ENCODE measurements at regions not wholly inside any gene's neighbourhood (a gene's known extent, or its start where the extent isn't known, plus 50 kb on each side); places are given as distances from the start of the nearest gene placed in this dataset.

- no peaks in the 10 kb centered on the region for H3K27me3 ChIP-seq
- H3K9me2 ChIP-seq (replicated peaks; ENCODE audit: insufficient read depth) = no peaks in the 10 kb centered on the region
- no peak for TF ChIP-seq EZH2 (IDR thresholded peaks at IDR 0.05; ENCODE audit: borderline replicate concordance)
- no peak for TF ChIP-seq CTCF (IDR thresholded peaks at IDR 0.05; ENCODE audit: poor library complexity)
- no peak for TF ChIP-seq EZH2phosphoT487 (IDR thresholded peaks at IDR 0.05; ENCODE audit: low read depth, severe bottlenecking, unreplicated experiment)
- no peaks in the 10 kb centered on the region for H3K79me2 ChIP-seq
- no peaks in the 10 kb centered on the region for H3K9me3 ChIP-seq (ENCODE audit: low read depth)
- no peaks in the 10 kb centered on the region for H3K36me3 ChIP-seq (replicated peaks; ENCODE audit: insufficient read depth, low read depth)
- WGBS (ENCODE audit: low lambda C conversion rate, missing lambda C conversion rate) = 83% methylated on average over 1 of the region's 1 CpG
- H4K20me1 ChIP-seq (ENCODE audit: insufficient read depth, poor library complexity, severe bottlenecking) = no peaks in the 10 kb centered on the region
- no peak overlapping the region for H3K27ac ChIP-seq
- H2AFZ ChIP-seq = no peak overlapping the region
- no peak overlapping the region for H3K4me3 ChIP-seq
- H3K4me1 ChIP-seq (ENCODE audit: insufficient read depth) = no peaks in the 10 kb centered on the region
- no peak for DNase-seq (ENCODE audit: low spot score)
- H3K4me2 ChIP-seq = no peak overlapping the region
These were observed 80.3 kb upstream of the GYPC start for GRCh38 chr2:126575631-126576030.

- WGBS (ENCODE audit: low lambda C conversion rate, missing lambda C conversion rate) = 90% methylated on average over 9 of the region's 9 CpGs
- no peak overlapping the region for H3K4me2 ChIP-seq
- no peak overlapping the region for H2AFZ ChIP-seq
- H3K36me3 ChIP-seq (replicated peaks; ENCODE audit: insufficient read depth, low read depth) = no peaks in the 10 kb centered on the region
- TF ChIP-seq CTCF (IDR thresholded peaks at IDR 0.05; ENCODE audit: poor library complexity) (no peak), EZH2phosphoT487 (IDR thresholded peaks at IDR 0.05; ENCODE audit: low read depth, severe bottlenecking, unreplicated experiment) (no peak), EZH2 (IDR thresholded peaks at IDR 0.05; ENCODE audit: borderline replicate concordance) (no peak)
- no peak overlapping the region for H3K27ac ChIP-seq
- no peak for DNase-seq (ENCODE audit: low spot score)
- H3K4me1 ChIP-seq (ENCODE audit: insufficient read depth) = no peaks in the 10 kb centered on the region
- no peaks in the 10 kb centered on the region for H4K20me1 ChIP-seq (ENCODE audit: insufficient read depth, poor library complexity, severe bottlenecking)
- H3K9me3 ChIP-seq (ENCODE audit: low read depth) = no peaks in the 10 kb centered on the region
- H3K27me3 ChIP-seq = no peaks in the 10 kb centered on the region
- no peak overlapping the region for H3K4me3 ChIP-seq
- H3K79me2 ChIP-seq = no peaks in the 10 kb centered on the region
- H3K9me2 ChIP-seq (replicated peaks; ENCODE audit: insufficient read depth) = no peaks in the 10 kb centered on the region
These were observed 76.1 kb upstream of the GYPC start for GRCh38 chr2:126579868-126580267.

- no peak for DNase-seq (ENCODE audit: low spot score)
- no peak overlapping the region for H3K27ac ChIP-seq
- no peaks in the 10 kb centered on the region for H3K4me1 ChIP-seq (ENCODE audit: insufficient read depth)
- TF ChIP-seq EZH2phosphoT487 (IDR thresholded peaks at IDR 0.05; ENCODE audit: low read depth, severe bottlenecking, unreplicated experiment) (no peak), EZH2 (IDR thresholded peaks at IDR 0.05; ENCODE audit: borderline replicate concordance) (no peak), CTCF (IDR thresholded peaks at IDR 0.05; ENCODE audit: poor library complexity) (no peak)
- no peaks in the 10 kb centered on the region for H3K27me3 ChIP-seq
- 89% methylated on average over 8 of the region's 8 CpGs for WGBS (ENCODE audit: low lambda C conversion rate, missing lambda C conversion rate)
- no peak overlapping the region for H3K4me2 ChIP-seq
- no peaks in the 10 kb centered on the region for H3K79me2 ChIP-seq
- H4K20me1 ChIP-seq (ENCODE audit: insufficient read depth, poor library complexity, severe bottlenecking) = no peaks in the 10 kb centered on the region
- no peaks in the 10 kb centered on the region for H3K36me3 ChIP-seq (replicated peaks; ENCODE audit: insufficient read depth, low read depth)
- no peak overlapping the region for H2AFZ ChIP-seq
- H3K4me3 ChIP-seq = no peak overlapping the region
- no peaks in the 10 kb centered on the region for H3K9me2 ChIP-seq (replicated peaks; ENCODE audit: insufficient read depth)
- H3K9me3 ChIP-seq (ENCODE audit: low read depth) = no peaks in the 10 kb centered on the region
These were observed 69.6 kb upstream of the GYPC start for GRCh38 chr2:126586317-126586716.

- Histone ChIP-seq H3K79me2 (no peaks in the 10 kb centered on the region), H3K4me2 (no peak overlapping the region), H3K27me3 (no peaks in the 10 kb centered on the region), H3K9me3 (ENCODE audit: low read depth) (peaks cover 4% of the 10 kb centered on the region), H3K4me3 (no peak overlapping the region), H3K4me1 (ENCODE audit: insufficient read depth) (no peaks in the 10 kb centered on the region), H4K20me1 (ENCODE audit: insufficient read depth, poor library complexity, severe bottlenecking) (no peaks in the 10 kb centered on the region), H3K36me3 (replicated peaks; ENCODE audit: insufficient read depth, low read depth) (no peaks in the 10 kb centered on the region), H3K27ac (no peak overlapping the region), H3K9me2 (replicated peaks; ENCODE audit: insufficient read depth) (no peaks in the 10 kb centered on the region), H2AFZ (no peak overlapping the region)
- WGBS (ENCODE audit: low lambda C conversion rate, missing lambda C conversion rate) = 51% methylated on average over 2 of the region's 2 CpGs
- no peak for DNase-seq (ENCODE audit: low spot score)
- TF ChIP-seq EZH2phosphoT487 (IDR thresholded peaks at IDR 0.05; ENCODE audit: low read depth, severe bottlenecking, unreplicated experiment) (no peak), EZH2 (IDR thresholded peaks at IDR 0.05; ENCODE audit: borderline replicate concordance) (no peak), CTCF (IDR thresholded peaks at IDR 0.05; ENCODE audit: poor library complexity) (no peak)
These were observed 56.9 kb upstream of the GYPC start for GRCh38 chr2:126599062-126599461.
